ENCODE measurements at regions not wholly inside any gene's neighbourhood (a gene's known extent, or its start where the extent isn't known, plus 50 kb on each side); places are given as distances from the start of the nearest gene placed in this dataset.
"Not testable (repeated sequence)": the region's sequence is repeated elsewhere in the genome, so short reads cannot be mapped to it uniquely, and the experiment has no call there.

- no peak for DNase-seq (ENCODE audit: low spot score)
Observed at GRCh38 chr5:36481454-36482120, 124.8 kb upstream of the SLC1A3 start.

- no peak for DNase-seq (ENCODE audit: low spot score)
Observed at GRCh38 chr5:36482812-36483211, 123.6 kb upstream of the SLC1A3 start.

GRCh38 chr5:36489505-36489904 lies 116.9 kb upstream of the SLC1A3 start:
- DNase-seq (ENCODE audit: low spot score): no peak

- DNase-seq (ENCODE audit: low spot score): peak; percentile 16
Observed at GRCh38 chr5:36491856-36492255, 114.5 kb upstream of the SLC1A3 start.

- DNase-seq (ENCODE audit: low spot score): no peak
Observed at GRCh38 chr5:36492984-36493654, 113.3 kb upstream of the SLC1A3 start.

GRCh38 chr5:36494028-36494427 lies 112.4 kb upstream of the SLC1A3 start:
- DNase-seq (ENCODE audit: low spot score): no peak

GRCh38 chr5:36494841-36495601 lies 111.4 kb upstream of the SLC1A3 start:
- peak; percentile 34 for DNase-seq (ENCODE audit: low spot score)

GRCh38 chr5:36495611-36496010 lies 110.8 kb upstream of the SLC1A3 start:
- DNase-seq (ENCODE audit: low spot score): no peak

GRCh38 chr5:36496471-36496870 lies 109.9 kb upstream of the SLC1A3 start:
- DNase-seq (ENCODE audit: low spot score): no peak

- peak; percentile 84 for DNase-seq (ENCODE audit: low spot score)
Observed at GRCh38 chr5:36502608-36503007, 103.8 kb upstream of the SLC1A3 start.

- no peak for DNase-seq (ENCODE audit: low spot score)
Observed at GRCh38 chr5:36505021-36505420, 101.4 kb upstream of the SLC1A3 start.

GRCh38 chr5:36507332-36507952 lies 99.0 kb upstream of the SLC1A3 start:
- DNase-seq (ENCODE audit: low spot score): peak; percentile 85

GRCh38 chr5:36508331-36508730 lies 98.1 kb upstream of the SLC1A3 start:
- not testable (repeated sequence) for DNase-seq (ENCODE audit: low spot score)

GRCh38 chr5:36513647-36514046 lies 92.8 kb upstream of the SLC1A3 start:
- not testable (repeated sequence) for DNase-seq (ENCODE audit: low spot score)

GRCh38 chr5:36519881-36520280 lies 86.5 kb upstream of the SLC1A3 start:
- DNase-seq (ENCODE audit: low spot score): no peak

GRCh38 chr5:36521219-36521618 lies 85.2 kb upstream of the SLC1A3 start:
- no peak for DNase-seq (ENCODE audit: low spot score)

- DNase-seq (ENCODE audit: low spot score): peak; percentile 35
Observed at GRCh38 chr5:36521838-36522745, 84.3 kb upstream of the SLC1A3 start.

GRCh38 chr5:36522746-36523065 lies 83.7 kb upstream of the SLC1A3 start:
- no peak for DNase-seq (ENCODE audit: low spot score)

GRCh38 chr5:36523450-36523849 lies 83.0 kb upstream of the SLC1A3 start:
- DNase-seq (ENCODE audit: low spot score): no peak

GRCh38 chr5:36523926-36524325 lies 82.5 kb upstream of the SLC1A3 start:
- no peak for DNase-seq (ENCODE audit: low spot score)

GRCh38 chr5:36526537-36526936 lies 79.9 kb upstream of the SLC1A3 start:
- DNase-seq (ENCODE audit: low spot score): no peak

GRCh38 chr5:36528588-36528987 lies 77.8 kb upstream of the SLC1A3 start:
- peak; percentile 36 for DNase-seq (ENCODE audit: low spot score)
